Thyroid gland (tissue), 4 donors: ENCODE measurements at regions not wholly inside any gene's neighbourhood (a gene's known extent, or its start where the extent isn't known, plus 50 kb on each side); places are given as distances from the start of the nearest gene placed in this dataset.

ENCODE experiments used
- CTCF ChIP-seq, 6 experiments: fragments of 200-600 bp in 3 of 6; fragments of 450-650 bp in 3 of 6; sonication (generic) in 3 of 6; IDR thresholded peaks; one replicate each; pipeline ENCODE4 v1.5.1; 2016 to 2019; ENCODE audit warnings: antibody characterized with exemption in 6 of 6, mild to moderate bottlenecking in 2 of 6, inconsistent platforms in 1 of 6, moderate library complexity in 1 of 6
- POLR2A ChIP-seq, 2 donors: fragments of 450-650 bp; IDR thresholded peaks; one replicate each; pipeline ENCODE4 v1.6.1; 2017; ENCODE audit warnings: antibody characterized with exemption in 2 of 2, mild to moderate bottlenecking in 2 of 2, moderate library complexity in 1 of 2

GRCh38 chr6:113500221-113500620 lies 356.9 kb upstream of the MARCKS start:
- TF ChIP-seq CTCF (IDR thresholded peaks at IDR 0.05): no peak
- no peak for TF ChIP-seq POLR2A (IDR thresholded peaks at IDR 0.05)
